IPS DF 6.9 (cell line): ENCODE measurements at regions not wholly inside any gene's neighbourhood (a gene's known extent, or its start where the extent isn't known, plus 50 kb on each side); places are given as distances from the start of the nearest gene placed in this dataset.
"Not testable (repeated sequence)": the region's sequence is repeated elsewhere in the genome, so short reads cannot be mapped to it uniquely, and the experiment has no call there.

Source experiments
- DNase-seq: peaks from one replicate; pipeline ENCODE4 v3.0.0-alpha.2; 2013; ENCODE audit warnings: low read depth, low spot score
- H3K27ac ChIP-seq: one replicate; pipeline ENCODE4 v1.5.1; 2013; ENCODE audit warnings: low read length, control low read depth
- H3K27me3 ChIP-seq: 2 replicates; pipeline ENCODE4 v1.6.1; 2013; ENCODE audit warnings: mild to moderate bottlenecking, low read length; ENCODE audit not compliant: control insufficient read depth, insufficient read depth
- H3K36me3 ChIP-seq: 2 replicates; pipeline ENCODE4 v1.6.1; 2013; ENCODE audit warnings: low read length; ENCODE audit not compliant: control insufficient read depth, insufficient read depth
- H3K4me1 ChIP-seq: 2 replicates; pipeline ENCODE4 v1.6.1; 2013; ENCODE audit warnings: low read length; ENCODE audit not compliant: control insufficient read depth, insufficient read depth
- H3K4me3 ChIP-seq: 2 replicates; pipeline ENCODE4 v1.5.1; 2013; ENCODE audit warnings: mild to moderate bottlenecking, low read length
- H3K9me3 ChIP-seq: 2 replicates; pipeline ENCODE4 v1.6.1; 2013; ENCODE audit warnings: low read length, inconsistent platforms; ENCODE audit not compliant: control insufficient read depth, insufficient read depth
- WGBS: extraction: QIAGEN DNeasy Blood & Tissue Kit; methylation state at CpG from one replicate; pipeline ENCODE4 v1.1.7; 2013; ENCODE audit warnings: mixed read lengths, missing lambda C conversion rate; ENCODE audit not compliant: insufficient read length, insufficient coverage; 5-methylcytosine and 5-hydroxymethylcytosine counted together

GRCh38 chr17:45596347-45596746 is 105.8 kb upstream of the PLEKHM1 start:
- H3K4me3 ChIP-seq, H3K27me3 ChIP-seq, H3K9me3 ChIP-seq, H3K27ac ChIP-seq, H3K36me3 ChIP-seq, H3K4me1 ChIP-seq, DNase-seq: not testable (repeated sequence)
- WGBS, result no CpG with 5 or more reads among the region's 4 CpGs

- not testable (repeated sequence) for H3K36me3 ChIP-seq, H3K4me1 ChIP-seq, DNase-seq, H3K27me3 ChIP-seq, H3K4me3 ChIP-seq, H3K9me3 ChIP-seq, H3K27ac ChIP-seq
- WGBS, result no CpG with 5 or more reads among the region's 21 CpGs
Measured at GRCh38 chr17:45600052-45601012, 109.8 kb upstream of the PLEKHM1 start.

- WGBS, result no CpG with 5 or more reads among the region's 18 CpGs
- not testable (repeated sequence) for H3K4me3 ChIP-seq, H3K27me3 ChIP-seq, H3K4me1 ChIP-seq, H3K9me3 ChIP-seq, H3K36me3 ChIP-seq, H3K27ac ChIP-seq, DNase-seq
Measured at GRCh38 chr17:45601013-45601412, 110.5 kb upstream of the PLEKHM1 start.

GRCh38 chr17:45601605-45602539 is 111.4 kb upstream of the PLEKHM1 start:
- no CpG with 5 or more reads among the region's 63 CpGs for WGBS

GRCh38 chr17:45605751-45606150 is 115.2 kb upstream of the PLEKHM1 start:
- DNase-seq, H3K4me3 ChIP-seq, H3K27me3 ChIP-seq, H3K4me1 ChIP-seq, H3K9me3 ChIP-seq, H3K27ac ChIP-seq, H3K36me3 ChIP-seq: not testable (repeated sequence)
- WGBS, result no CpG with 5 or more reads among the region's 1 CpG

More at GRCh38 chr17:45601605-45602539, 111.4 kb upstream of the PLEKHM1 start:
- H3K4me1 ChIP-seq, H3K36me3 ChIP-seq, H3K4me3 ChIP-seq, DNase-seq, H3K9me3 ChIP-seq, H3K27me3 ChIP-seq, H3K27ac ChIP-seq: not testable (repeated sequence)

GRCh38 chr17:45619984-45620405 is 129.5 kb upstream of the PLEKHM1 start:
- no CpG with 5 or more reads among the region's 16 CpGs for WGBS
- H3K27ac ChIP-seq, H3K4me1 ChIP-seq, H3K9me3 ChIP-seq, H3K27me3 ChIP-seq, DNase-seq, H3K36me3 ChIP-seq: not testable (repeated sequence)
- peak overlapping the region; percentile 60; the same call in 1 of the 2 replicates for H3K4me3 ChIP-seq

- DNase-seq, H3K27me3 ChIP-seq, H3K27ac ChIP-seq, H3K9me3 ChIP-seq, H3K4me1 ChIP-seq, H3K36me3 ChIP-seq: not testable (repeated sequence)
- no CpG with 5 or more reads among the region's 54 CpGs for WGBS
- H3K4me3 ChIP-seq, result peak overlapping the region; percentile 60; the same call in 1 of the 2 replicates
Measured at GRCh38 chr17:45620468-45620867, 129.9 kb upstream of the PLEKHM1 start.

GRCh38 chr17:45621087-45621486 is 130.6 kb upstream of the PLEKHM1 start:
- not testable (repeated sequence) for DNase-seq, H3K36me3 ChIP-seq, H3K27ac ChIP-seq, H3K4me1 ChIP-seq, H3K9me3 ChIP-seq, H3K27me3 ChIP-seq, H3K4me3 ChIP-seq
- no CpG with 5 or more reads among the region's 9 CpGs for WGBS

GRCh38 chr17:45622295-45622694 is 131.8 kb upstream of the PLEKHM1 start:
- not testable (repeated sequence) for H3K4me3 ChIP-seq, H3K36me3 ChIP-seq, DNase-seq, H3K27ac ChIP-seq, H3K27me3 ChIP-seq, H3K9me3 ChIP-seq, H3K4me1 ChIP-seq
- no CpG with 5 or more reads among the region's 3 CpGs for WGBS

GRCh38 chr17:45628019-45628418 is 137.5 kb upstream of the PLEKHM1 start:
- Histone ChIP-seq H3K4me1 (no peaks in the 10 kb centered on the region), H3K9me3 (no peaks in the 10 kb centered on the region), H3K27ac (no peak overlapping the region), H3K27me3 (no peaks in the 10 kb centered on the region), H3K4me3 (no peak overlapping the region), H3K36me3 (peaks cover 18% of the 10 kb centered on the region)
- DNase-seq, result no peak
- whole genome bisulfite sequencing, result no CpG with 5 or more reads among the region's 5 CpGs
